NCI-H510A treated with DMSO at 0.1 percent for 48 hours (cell line): ENCODE measurements at regions not wholly inside any gene's neighbourhood (a gene's known extent, or its start where the extent isn't known, plus 50 kb on each side); places are given as distances from the start of the nearest gene placed in this dataset.
"Not testable (repeated sequence)": the region's sequence is repeated elsewhere in the genome, so short reads cannot be mapped to it uniquely, and the experiment has no call there.

Experiments used
- DNase-seq: peaks from one replicate; lab custom pipeline; 2025; lab: John Stamatoyannopoulos, UW

DNA sequence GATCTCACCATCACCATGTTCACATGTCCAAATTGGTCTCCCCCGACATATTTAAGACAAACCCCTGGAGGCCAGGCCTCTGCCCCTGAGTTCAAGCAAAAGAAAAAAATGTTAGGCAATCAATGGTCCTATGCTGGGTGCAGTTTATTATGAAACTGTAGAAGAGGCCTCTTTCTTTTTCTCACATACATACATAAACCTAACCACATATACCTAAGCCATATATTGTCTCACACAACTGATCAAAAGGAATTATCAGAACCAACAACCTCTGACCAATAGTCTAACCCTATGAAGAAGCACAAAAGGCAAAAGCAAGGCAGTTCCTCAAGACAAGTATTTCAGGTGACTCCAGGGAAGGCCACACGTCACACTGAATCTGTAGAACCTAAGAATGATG lies 49.9 kb downstream of the ILRUN start:
- DNase-seq: no peak

DNA sequence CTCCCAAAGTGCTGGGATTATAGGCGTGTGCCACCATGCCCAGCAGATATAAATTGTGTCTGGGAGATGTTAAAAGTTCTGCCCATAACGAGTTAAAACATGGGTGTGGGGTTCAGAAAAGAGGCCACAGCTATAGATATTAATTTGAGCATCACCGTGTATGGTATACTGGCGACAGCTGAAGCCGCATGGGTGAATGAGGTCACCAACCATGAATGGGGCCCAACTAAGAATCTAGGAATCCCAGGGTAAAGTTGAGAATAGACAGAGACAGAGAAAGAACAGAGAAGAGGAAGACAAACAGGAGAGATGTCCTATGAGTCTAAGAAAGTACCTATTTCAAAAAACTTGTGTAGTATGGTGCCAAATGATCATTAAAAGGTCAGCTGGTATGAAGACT lies 50.9 kb downstream of the ILRUN start:
- DNase-seq: no peak

- no peak for DNase-seq
Measured at GRCh38 chr6:34644716-34645115, 51.9 kb downstream of the ILRUN start.

DNA sequence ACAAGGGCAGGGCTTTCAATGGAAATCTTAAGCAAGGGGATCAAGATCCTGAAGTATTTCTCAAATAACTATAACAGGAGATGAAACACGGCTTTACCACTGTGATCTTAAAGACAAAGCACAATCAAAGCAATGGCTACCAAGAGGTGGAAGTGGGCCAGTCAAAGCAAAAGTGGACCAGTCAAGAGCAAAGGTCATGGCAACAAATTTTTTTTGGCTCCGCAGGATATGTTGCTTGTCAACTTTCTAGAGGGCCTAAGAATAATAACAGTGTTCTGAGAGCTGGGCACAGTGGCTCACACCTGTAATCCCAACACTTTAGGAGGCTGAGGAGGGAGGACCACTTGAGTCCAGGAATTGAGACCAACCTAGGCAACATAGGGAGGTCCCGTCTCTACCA lies 54.1 kb downstream of the ILRUN start:
- DNase-seq: no peak

DNA sequence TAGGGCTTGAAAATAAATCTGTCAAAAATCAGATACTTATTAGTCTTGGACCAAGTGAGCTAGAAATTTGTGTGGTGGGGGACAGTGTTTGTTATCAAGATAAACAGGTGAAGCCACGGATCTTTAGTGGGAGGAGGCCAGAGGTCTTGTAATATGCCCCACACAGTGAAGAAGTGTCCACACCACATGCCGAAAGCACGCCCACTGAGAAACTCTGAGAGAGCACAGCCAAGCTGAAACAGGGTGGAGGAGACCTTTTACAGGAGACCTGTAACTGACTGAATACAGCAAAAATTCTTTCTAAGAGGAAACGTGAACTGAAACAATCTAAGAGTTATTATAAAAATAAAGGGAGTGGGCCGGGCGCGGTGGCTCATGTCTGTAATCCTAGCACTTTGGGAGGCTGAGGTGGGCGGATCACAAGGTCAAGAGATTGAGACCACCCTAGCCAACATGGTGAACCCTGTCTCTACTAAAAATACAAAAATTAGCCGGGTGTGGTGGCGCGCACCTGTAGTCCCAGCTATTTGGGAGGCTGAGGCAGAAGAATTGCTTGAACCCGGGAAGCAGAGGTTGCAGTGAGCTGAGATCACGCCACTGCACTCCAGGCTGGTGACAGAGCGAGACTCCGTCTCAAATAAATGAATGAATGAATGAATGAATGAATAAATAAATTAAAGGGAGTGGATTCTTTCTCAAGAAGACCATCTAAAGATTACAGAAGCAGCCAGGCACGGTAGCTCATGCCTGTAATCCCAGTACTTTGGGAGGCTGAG lies 56.3 kb downstream of the ILRUN start:
- not testable (repeated sequence) for DNase-seq

DNA sequence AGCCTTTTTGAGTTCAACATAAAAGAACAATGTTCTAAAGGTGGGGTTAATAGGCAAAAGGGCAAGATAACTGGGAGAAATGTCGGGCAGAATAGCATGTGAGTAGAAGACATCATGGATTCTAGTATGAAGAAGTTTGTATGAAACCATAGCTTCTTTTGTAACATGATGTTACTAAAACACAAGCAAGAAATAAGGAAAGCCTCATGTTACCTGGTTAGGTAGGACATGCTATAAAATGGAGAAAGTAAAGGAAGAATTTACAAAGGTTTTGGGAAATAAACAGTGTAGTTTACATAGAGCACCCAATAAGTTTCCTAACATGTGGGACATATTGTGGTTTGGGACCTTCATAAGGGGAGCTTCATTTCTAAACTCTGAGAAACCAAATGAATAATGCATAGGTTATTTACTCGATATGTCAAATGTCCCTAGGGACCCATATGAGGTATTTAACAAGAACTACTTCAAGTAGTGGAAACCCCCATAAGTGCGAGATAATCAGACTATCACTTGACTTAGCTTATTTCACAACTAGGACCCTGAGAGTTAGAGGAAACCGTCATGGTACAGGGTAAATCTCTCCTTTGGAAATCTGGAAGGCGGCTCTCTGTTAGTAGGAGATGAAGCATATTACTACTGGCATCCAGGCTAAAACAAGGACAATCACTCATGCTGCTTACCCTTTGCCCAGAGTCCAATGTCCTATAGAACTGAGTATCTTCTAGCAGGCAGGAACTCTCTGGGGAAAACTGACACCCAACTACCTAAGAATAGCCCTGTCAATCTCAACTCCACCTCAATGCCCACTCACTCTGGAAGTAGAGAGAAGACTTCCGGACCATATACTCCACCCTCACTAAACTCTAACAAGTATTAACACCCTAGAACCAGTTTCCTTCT lies 57.5 kb downstream of the ILRUN start:
- DNase-seq: no peak

- no peak for DNase-seq
Measured at GRCh38 chr6:34633785-34634184, 62.8 kb downstream of the ILRUN start.

GRCh38 chr6:34633256-34633655 lies 63.3 kb downstream of the ILRUN start:
- DNase-seq: no peak

DNA sequence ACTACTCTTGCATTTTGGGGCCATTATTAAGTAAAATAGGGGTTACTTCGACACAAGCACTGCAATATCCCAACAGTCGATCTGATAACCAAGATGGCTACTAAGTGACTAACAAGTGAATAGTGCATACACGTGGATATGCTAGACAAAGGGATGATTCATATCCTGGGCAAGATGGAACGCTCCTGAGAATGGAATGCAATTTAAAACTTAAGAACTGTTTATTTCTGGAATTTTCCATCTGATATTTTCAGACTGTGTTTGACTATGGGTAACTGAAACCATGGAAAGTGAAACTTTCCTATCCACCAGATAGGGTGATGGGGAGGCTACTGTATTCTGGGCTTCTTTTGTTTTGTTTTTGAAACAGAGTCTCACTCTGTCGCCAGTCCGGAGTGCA lies 66.5 kb downstream of the ILRUN start:
- no peak for DNase-seq

DNA sequence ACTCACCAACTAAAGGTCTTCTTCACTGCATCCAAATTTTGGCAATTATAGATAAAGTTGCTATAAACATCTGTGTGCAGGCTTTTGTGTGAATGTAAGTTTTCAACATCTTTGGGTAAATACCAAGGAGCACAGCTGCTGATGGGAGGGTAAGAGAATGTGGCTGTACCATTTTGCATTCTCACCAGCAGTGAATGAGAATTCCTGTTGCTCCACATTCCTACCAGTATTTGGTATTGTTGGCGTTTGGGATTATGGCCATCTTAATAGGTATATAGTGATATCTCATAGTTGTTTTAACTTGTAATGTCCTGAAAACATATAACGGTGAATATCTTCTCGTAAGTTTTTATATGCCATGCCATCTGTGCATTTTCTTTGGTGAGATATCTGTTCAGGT lies 69.3 kb downstream of the ILRUN start:
- no peak for DNase-seq

DNA sequence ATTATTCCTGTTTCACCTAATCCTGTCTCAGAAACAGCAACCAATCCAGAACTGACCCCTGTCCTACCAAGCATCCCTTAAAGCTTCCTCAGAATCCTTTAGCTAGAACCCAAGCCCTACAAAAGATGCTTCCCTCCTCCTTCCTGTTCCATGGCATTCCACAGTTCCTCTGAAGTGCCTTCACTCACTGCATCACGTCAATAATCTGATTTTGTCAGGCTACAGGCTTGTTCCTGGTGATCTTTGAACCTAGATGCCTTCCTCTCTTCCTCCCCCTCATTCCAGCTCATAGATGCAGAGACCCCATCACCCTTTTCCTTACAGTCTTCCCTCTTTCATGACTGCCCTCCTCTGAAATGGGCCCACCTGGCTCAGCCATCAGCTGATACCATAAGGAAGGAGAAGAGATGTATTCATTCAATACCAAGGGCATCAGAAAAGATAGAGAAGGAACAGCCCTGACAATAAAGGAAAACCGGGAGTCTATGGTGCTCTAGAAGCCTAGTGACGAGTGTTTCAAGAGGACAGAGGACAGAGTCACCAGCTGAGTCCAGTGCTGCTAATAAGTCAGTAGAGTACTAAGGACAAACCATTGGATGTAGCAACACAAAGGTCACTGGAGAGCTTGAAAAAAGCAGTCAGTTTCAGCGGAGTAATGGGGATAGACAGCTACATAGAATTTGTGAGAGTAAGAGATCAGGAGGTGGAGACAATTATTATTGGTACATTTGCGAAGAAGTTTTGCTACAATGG lies 62.5 kb upstream of the SPDEF start:
- no peak for DNase-seq

DNA sequence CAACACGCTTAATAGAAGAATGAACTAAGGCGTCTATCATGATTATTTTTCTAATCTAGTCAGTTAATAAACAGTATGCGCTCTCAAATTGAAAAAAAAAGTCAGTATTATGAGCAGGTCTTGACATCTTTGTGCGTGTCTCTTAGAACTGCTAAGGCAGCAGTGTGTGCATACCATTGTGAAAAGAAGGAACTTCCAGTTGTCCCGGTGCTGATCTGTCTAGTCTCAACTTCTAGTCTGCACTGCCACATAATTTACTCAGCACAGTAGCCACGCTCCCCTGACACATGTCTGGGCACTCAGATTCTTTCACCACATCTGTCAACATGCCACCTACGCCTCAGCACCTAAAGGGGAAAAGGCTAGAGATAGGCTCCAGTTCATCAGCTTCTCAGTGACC lies 61.1 kb upstream of the SPDEF start:
- DNase-seq: no peak

DNA sequence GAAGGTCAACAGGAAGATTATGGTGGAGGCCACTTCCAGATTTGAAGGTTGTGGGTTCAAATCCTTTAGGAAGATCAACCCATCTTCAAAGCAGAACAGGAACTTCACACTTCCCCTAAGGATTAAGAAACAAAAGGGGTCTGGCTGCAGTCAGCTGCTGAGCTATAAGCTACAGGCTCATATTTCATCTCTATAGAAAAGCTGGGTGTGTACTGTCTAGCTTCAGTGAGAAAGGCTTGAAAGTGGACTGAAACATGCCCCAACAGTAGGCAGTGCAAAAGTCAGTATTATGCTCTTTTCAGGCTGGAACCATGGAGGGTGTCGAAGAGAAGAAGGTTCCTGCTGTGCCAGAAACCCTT lies 60.1 kb upstream of the SPDEF start:
- peak; percentile 73 for DNase-seq

DNA sequence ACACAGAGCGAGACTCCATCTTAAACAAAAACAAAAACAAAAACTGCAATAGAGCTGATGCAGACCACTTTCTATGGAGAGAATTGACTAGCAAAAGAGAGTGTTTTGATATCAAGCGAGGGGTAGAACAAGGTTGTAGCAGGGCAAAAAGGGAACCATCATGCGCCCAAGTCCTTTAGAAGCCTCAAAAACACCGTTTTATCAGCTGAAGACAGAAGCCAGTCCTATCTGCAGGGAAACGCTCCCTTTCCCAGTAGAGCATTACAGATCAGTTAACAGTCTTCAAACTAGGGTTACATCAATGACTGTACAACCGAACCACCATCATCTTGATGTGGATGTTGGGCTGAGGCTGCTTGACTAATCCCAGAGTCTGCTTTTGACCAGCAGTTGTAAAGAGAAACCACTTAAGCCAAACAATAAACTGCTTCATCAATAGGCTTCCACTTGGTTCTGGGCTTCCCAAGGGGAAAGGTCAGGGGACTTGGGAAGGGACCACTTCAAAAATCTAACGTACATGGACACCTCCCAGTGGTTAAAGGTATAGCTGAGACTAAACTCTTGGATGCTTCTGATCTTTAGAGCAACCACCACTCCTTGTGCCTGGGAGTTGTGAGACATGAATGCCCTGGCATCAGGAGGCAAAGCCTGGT lies 59.6 kb upstream of the SPDEF start:
- DNase-seq: no peak

- no peak for DNase-seq
Measured at GRCh38 chr6:34610819-34611477, 54.8 kb upstream of the SPDEF start.

- DNase-seq: no peak
Measured at GRCh38 chr6:34608321-34609091, 52.4 kb upstream of the SPDEF start.

DNA sequence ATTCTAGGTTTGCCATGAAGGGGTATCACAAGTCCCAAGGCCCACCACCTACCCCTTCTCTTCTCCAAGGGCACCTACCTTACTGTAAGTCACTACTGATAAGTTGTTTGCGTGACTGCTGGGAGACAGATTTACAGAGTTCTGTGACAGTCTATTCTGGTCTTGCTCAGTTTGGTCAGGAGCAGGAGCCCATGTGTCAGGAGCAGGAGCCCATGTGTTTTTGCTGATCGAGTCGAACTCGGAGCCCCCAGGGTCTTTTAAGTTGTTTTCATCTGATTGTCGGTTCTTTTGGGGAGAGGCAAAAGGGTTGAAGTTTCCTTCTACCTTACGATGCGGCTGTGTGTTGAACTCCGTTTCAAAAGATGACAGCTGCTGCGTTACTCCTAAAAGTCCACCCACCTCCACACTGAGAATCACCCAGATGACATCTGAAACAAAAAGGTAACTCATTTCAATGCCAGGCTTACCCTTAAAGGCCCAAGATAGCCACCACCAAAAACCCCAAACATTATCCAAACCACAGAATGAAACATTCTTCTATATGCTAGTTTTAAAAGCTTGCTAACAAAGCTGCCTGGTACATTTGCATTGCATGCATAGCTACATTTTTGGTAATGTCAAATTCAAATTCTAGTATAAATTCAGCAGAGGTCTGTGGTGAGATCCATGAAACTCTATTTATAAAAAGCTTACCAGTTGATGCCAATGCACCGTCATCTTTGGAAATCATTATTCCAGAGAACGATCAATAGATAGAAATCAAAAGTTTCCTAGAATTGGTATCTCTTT lies 50.5 kb upstream of the SPDEF start:
- no peak for DNase-seq
